A549 (cell line): ENCODE measurements at regions not wholly inside any gene's neighbourhood (a gene's known extent, or its start where the extent isn't known, plus 50 kb on each side); places are given as distances from the start of the nearest gene placed in this dataset.

Source experiments
- ATAC-seq, 2 experiments: fragments of 200-7000 bp in 1 of 2; fragments of >200 bp in 1 of 2; cut with Nextera tagmentation in 1 of 2; cut with Tn5 transposase in 1 of 2; 3 replicates each; pipeline versions ENCODE4 v1.8.0 to v1.9.1; 2018 to 2020; ENCODE audit warnings: mild to moderate bottlenecking in 1 of 2, moderate library complexity in 1 of 2
- CTCF ChIA-PET: fragments of 300-600 bp; sonication (Branson Sonifier 250); formaldehyde crosslinking; extraction: SDS; loops from one replicate; lab custom pipeline; 2021; ENCODE audit warnings: antibody characterized with exemption, inconsistent platforms; lab: Yijun Ruan, JAX
- POLR2A ChIA-PET: fragments of 350-600 bp; formaldehyde crosslinking; extraction: SDS; loops from one replicate; lab custom pipeline; 2021; ENCODE audit warnings: antibody characterized with exemption, inconsistent platforms; lab: Yijun Ruan, JAX
- DNase-seq, 2 experiments: peaks; one replicate each; pipeline versions ENCODE4 v3.0.0 to v3.0.0-alpha.2; 2011 to 2016; ENCODE audit warnings: low read depth in 1 of 2, low spot score in 1 of 2
- FAIRE-seq: peaks from 2 replicates; lab custom pipeline; 2011; peaks lifted over from hg19 to GRCh38; lab: Jason Lieb, UNC
- H3K27ac ChIP-seq, 2 experiments: fragments of >200 bp; sonication (Bioruptor Twin); formaldehyde crosslinking; 3 replicates each; pipeline ENCODE4 v1.5.1; 2016 to 2017
- H3K4me1 ChIP-seq: fragments of >200 bp; sonication (Bioruptor Twin); formaldehyde crosslinking; 3 replicates; pipeline ENCODE4 v1.6.1; 2016
- H3K4me2 ChIP-seq: fragments of >200 bp; sonication (Bioruptor Twin); formaldehyde crosslinking; 3 replicates; pipeline ENCODE4 v1.6.1; 2016
- H3K4me3 ChIP-seq: fragments of >200 bp; sonication (Bioruptor Twin); formaldehyde crosslinking; 3 replicates; pipeline ENCODE4 v1.5.1; 2016
- H3K9me3 ChIP-seq: fragments of >200 bp; sonication (Bioruptor Twin); formaldehyde crosslinking; 3 replicates; pipeline ENCODE4 v1.6.1; 2016
- CEBPB ChIP-seq, 2 experiments: fragments of >200 bp in 1 of 2; sonication (Bioruptor Twin) in 1 of 2; formaldehyde crosslinking in 1 of 2; IDR thresholded peaks; 2 replicates each; pipeline ENCODE4 v1.6.1; 2012 to 2016
- CHD2 ChIP-seq: fragments of 150-350 bp; IDR thresholded peaks from 2 replicates; pipeline ENCODE4 v1.6.1; 2014; ENCODE audit warnings: low read length; ENCODE audit not compliant: partially characterized antibody
- CHD4 ChIP-seq: fragments of 200-600 bp; sonication (generic); IDR thresholded peaks from 2 replicates; pipeline ENCODE4 v1.6.1; 2016; ENCODE audit warnings: antibody characterized with exemption, mild to moderate bottlenecking, borderline replicate concordance
- E2F6 ChIP-seq: IDR thresholded peaks from 2 replicates; pipeline ENCODE4 v1.6.1; 2012; ENCODE audit warnings: low read depth, borderline replicate concordance
- EHF ChIP-seq: fragments of 250-450 bp; sonication (Bioruptor Pico); IDR thresholded peaks from 2 replicates; pipeline ENCODE4 v1.5.0; 2020; ENCODE audit warnings: mild to moderate bottlenecking
- EHMT2 ChIP-seq: fragments of 200-600 bp; sonication (generic); IDR thresholded peaks from 2 replicates; pipeline ENCODE4 v1.6.1; 2016; ENCODE audit warnings: antibody characterized with exemption, low read depth, mild to moderate bottlenecking, moderate library complexity
- EP300 ChIP-seq, 2 experiments: fragments of >200 bp; sonication (Bioruptor Twin); formaldehyde crosslinking; IDR thresholded peaks; 2 replicates in 1 of 2; 3 replicates in 1 of 2; pipeline ENCODE4 v1.6.1; 2016 to 2017
- FOXS1 ChIP-seq: fragments of 250-450 bp; sonication (Bioruptor Pico); IDR thresholded peaks from 2 replicates; pipeline ENCODE4 v1.5.0; 2020; ENCODE audit warnings: mild to moderate bottlenecking, moderate library complexity
- HDAC2 ChIP-seq: fragments of 200-600 bp; sonication (generic); IDR thresholded peaks from 2 replicates; pipeline ENCODE4 v1.6.1; 2016
- HMGXB4 ChIP-seq: fragments of 250-450 bp; sonication (Bioruptor Pico); IDR thresholded peaks from 2 replicates; pipeline ENCODE4 v1.5.0; 2021; ENCODE audit warnings: mild to moderate bottlenecking, moderate library complexity, borderline replicate concordance
- HOXB5 ChIP-seq: fragments of 250-450 bp; sonication (Bioruptor Pico); IDR thresholded peaks from 2 replicates; pipeline ENCODE4 v1.5.0; 2020; ENCODE audit warnings: mild to moderate bottlenecking, moderate library complexity
- JUN ChIP-seq, 2 experiments: fragments of >200 bp; sonication (Bioruptor Twin); formaldehyde crosslinking; IDR thresholded peaks; 2 replicates in 1 of 2; 3 replicates in 1 of 2; pipeline ENCODE4 v1.6.1; 2016 to 2017
- KDM1A ChIP-seq: fragments of 200-600 bp; sonication (generic); IDR thresholded peaks from 2 replicates; pipeline ENCODE4 v1.6.1; 2016; ENCODE audit warnings: low read depth, mild to moderate bottlenecking
- MAZ ChIP-seq: fragments of 150-350 bp; IDR thresholded peaks from 2 replicates; pipeline ENCODE4 v1.6.1; 2014; ENCODE audit warnings: antibody characterized with exemption, low read depth, low read length, borderline replicate concordance
- MYC ChIP-seq: IDR thresholded peaks from 2 replicates; pipeline ENCODE4 v1.6.1; 2012; ENCODE audit warnings: mild to moderate bottlenecking, inconsistent platforms, low read length, improper control_type of control experiment, borderline replicate concordance
- NFE2L2 ChIP-seq: fragments of 150-350 bp; conservative IDR thresholded peaks from 2 replicates; pipeline ENCODE4 v1.6.1; 2014; ENCODE audit warnings: low read length
- NPAS2 ChIP-seq: fragments of 250-450 bp; sonication (Bioruptor Pico); IDR thresholded peaks from 2 replicates; pipeline ENCODE4 v1.8.0; 2022; ENCODE audit warnings: mild to moderate bottlenecking, moderate library complexity, borderline replicate concordance
- NR3C1 ChIP-seq: fragments of >200 bp; sonication (Bioruptor Twin); formaldehyde crosslinking; IDR thresholded peaks from 3 replicates; pipeline ENCODE4 v1.6.1; 2017
- PHF8 ChIP-seq: fragments of 200-600 bp; sonication (generic); IDR thresholded peaks from 2 replicates; pipeline ENCODE4 v1.6.1; 2016; ENCODE audit warnings: low read depth, mild to moderate bottlenecking, antibody characterized with exemption, moderate library complexity, borderline replicate concordance
- POLR2AphosphoS2 ChIP-seq: conservative IDR thresholded peaks from 2 replicates; pipeline ENCODE4 v1.6.1; 2012; ENCODE audit warnings: low read length, improper control_type of control experiment, inconsistent platforms
- RNF2 ChIP-seq: fragments of 200-600 bp; sonication (generic); IDR thresholded peaks from 2 replicates; pipeline ENCODE4 v1.6.1; 2016; ENCODE audit warnings: low read depth, mild to moderate bottlenecking, antibody characterized with exemption, moderate library complexity, borderline replicate concordance
- SMC3 ChIP-seq: fragments of >200 bp; sonication (Bioruptor Twin); formaldehyde crosslinking; IDR thresholded peaks from 3 replicates; pipeline ENCODE4 v1.6.1; 2018; ENCODE audit warnings: inconsistent platforms
- SREBF2 ChIP-seq: fragments of 450-650 bp; IDR thresholded peaks from 2 replicates; pipeline ENCODE4 v1.6.1; 2014; ENCODE audit warnings: mild to moderate bottlenecking, moderate library complexity
- TP53 ChIP-seq: fragments of 250-450 bp; sonication (Bioruptor Pico); IDR thresholded peaks from 2 replicates; pipeline ENCODE4 v1.5.0; 2021; ENCODE audit warnings: mild to moderate bottlenecking, moderate library complexity
- ZC3H11A ChIP-seq: fragments of 450-650 bp; IDR thresholded peaks from 2 replicates; pipeline ENCODE4 v1.6.1; 2014; ENCODE audit warnings: antibody characterized with exemption, mild to moderate bottlenecking
- ZSCAN20 ChIP-seq: fragments of 250-450 bp; sonication (Bioruptor Pico); IDR thresholded peaks from 2 replicates; pipeline ENCODE4 v1.8.0; 2022; ENCODE audit warnings: mild to moderate bottlenecking, moderate library complexity
- WGBS: methylation state at CpG from one replicate; pipeline ENCODE4 v1.1.6; 2017; ENCODE audit errors: missing lambda C conversion rate; 5-methylcytosine and 5-hydroxymethylcytosine counted together
- TF ChIP-seq, protein P1 (sequence below): IDR thresholded peaks from 2 replicates; pipeline ENCODE4 v1.6.1; 2012
- TF ChIP-seq, protein P2 (sequence below): fragments of 450-650 bp; IDR thresholded peaks from 2 replicates; pipeline ENCODE4 v1.6.1; 2014; ENCODE audit warnings: antibody characterized with exemption
- TF ChIP-seq, protein P3 (sequence below): fragments of >200 bp; sonication (Bioruptor Twin); formaldehyde crosslinking; IDR thresholded peaks from 3 replicates; pipeline ENCODE4 v1.5.1; 2016

GRCh38 chr4:180634306-180634705 lies 1608.9 kb upstream of the TENM3 start:
- no peak for FAIRE-seq
- Histone ChIP-seq H3K4me1 (no peaks in the 10 kb centered on the region), H3K4me3 (no peak overlapping the region), H3K9me3 (no peaks in the 10 kb centered on the region)
- DNase-seq: no peak
- POLR2A ChIA-PET: no interaction called here
- TF ChIP-seq ZSCAN20 (CRISPR knock-in tag) (no peak), E2F6 (no peak), EP300 (IDR thresholded peaks at IDR 0.05) (no peak), MAZ (no peak), EHF (no peak), ZC3H11A (no peak), NR3C1 (no peak), CEBPB (IDR thresholded peaks at IDR 0.05) (no peak), HMGXB4 (CRISPR knock-in tag) (no peak)
- TF ChIP-seq, protein P1, sequence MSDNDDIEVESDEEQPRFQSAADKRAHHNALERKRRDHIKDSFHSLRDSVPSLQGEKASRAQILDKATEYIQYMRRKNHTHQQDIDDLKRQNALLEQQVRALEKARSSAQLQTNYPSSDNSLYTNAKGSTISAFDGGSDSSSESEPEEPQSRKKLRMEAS: no peak
- TF ChIP-seq, all 56 proteins: peak for 0
- Histone ChIP-seq H3K4me2 (no peak overlapping the region), H3K27ac (no peak overlapping the region)
- ATAC-seq: no peak
- 0% methylated on average over 1 of the region's 1 CpG for WGBS
- CTCF ChIA-PET: no interaction called here

DNA sequence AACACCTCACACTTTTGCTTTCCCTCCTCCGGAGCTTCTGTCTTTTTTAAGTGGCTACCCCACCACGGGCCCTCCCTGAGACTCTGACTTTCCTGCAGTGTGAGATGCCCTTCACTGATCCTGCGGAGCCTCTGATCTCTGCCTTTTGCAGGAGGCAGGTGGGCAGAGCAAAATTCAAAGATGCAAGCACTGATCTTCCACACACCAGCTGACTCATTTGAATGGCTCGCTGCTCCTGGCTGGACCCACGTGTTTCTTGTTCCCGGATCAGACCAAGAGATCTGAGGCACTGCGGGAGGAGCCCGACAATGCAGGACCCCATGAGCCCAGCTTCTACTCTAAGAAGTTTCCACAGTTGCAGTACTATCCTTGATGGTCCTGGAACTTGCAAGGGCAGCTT lies 1607.9 kb upstream of the TENM3 start:
- H3K4me1 ChIP-seq: no peaks in the 10 kb centered on the region
- no peak overlapping the region for H3K27ac ChIP-seq
- POLR2A ChIA-PET: no interaction called here
- WGBS: 0% methylated on average over 2 of the region's 8 CpGs
- H3K9me3 ChIP-seq: no peaks in the 10 kb centered on the region
- FAIRE-seq: no peak
- no peak for DNase-seq
- H3K4me2 ChIP-seq: no peak overlapping the region
- TF ChIP-seq CHD4 (no peak), SMC3 (no peak), HDAC2 (no peak), PHF8 (no peak), NFE2L2 (no peak), RNF2 (no peak), FOXS1 (CRISPR knock-in tag) (no peak), JUN (IDR thresholded peaks at IDR 0.05) (no peak), HOXB5 (CRISPR knock-in tag) (no peak), TP53 (CRISPR knock-in tag) (no peak)
- TF ChIP-seq, protein P2, sequence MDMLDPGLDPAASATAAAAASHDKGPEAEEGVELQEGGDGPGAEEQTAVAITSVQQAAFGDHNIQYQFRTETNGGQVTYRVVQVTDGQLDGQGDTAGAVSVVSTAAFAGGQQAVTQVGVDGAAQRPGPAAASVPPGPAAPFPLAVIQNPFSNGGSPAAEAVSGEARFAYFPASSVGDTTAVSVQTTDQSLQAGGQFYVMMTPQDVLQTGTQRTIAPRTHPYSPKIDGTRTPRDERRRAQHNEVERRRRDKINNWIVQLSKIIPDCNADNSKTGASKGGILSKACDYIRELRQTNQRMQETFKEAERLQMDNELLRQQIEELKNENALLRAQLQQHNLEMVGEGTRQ: no peak
- TF ChIP-seq, all 56 proteins: peak for 0
- CTCF ChIA-PET: no interaction called here
- no peak for ATAC-seq
- H3K4me3 ChIP-seq: no peak overlapping the region

GRCh38 chr4:180636696-180637404 lies 1606.4 kb upstream of the TENM3 start:
- H3K4me1 ChIP-seq: no peaks in the 10 kb centered on the region
- FAIRE-seq: no peak
- ATAC-seq: no peak
- no peak overlapping the region for H3K27ac ChIP-seq
- no peak overlapping the region for H3K4me2 ChIP-seq
- H3K4me3 ChIP-seq: no peak overlapping the region
- no peak for DNase-seq
- no peak for TF ChIP-seq MAZ
- TF ChIP-seq NPAS2 (CRISPR knock-in tag): no peak
- no peak for TF ChIP-seq POLR2AphosphoS2
- TF ChIP-seq KDM1A: no peak
- no peak for TF ChIP-seq MYC
- TF ChIP-seq, protein P1: no peak
- TF ChIP-seq HDAC2: no peak
- no peak for TF ChIP-seq HOXB5 (CRISPR knock-in tag)
- no peak for TF ChIP-seq ZC3H11A
- TF ChIP-seq, protein P3, sequence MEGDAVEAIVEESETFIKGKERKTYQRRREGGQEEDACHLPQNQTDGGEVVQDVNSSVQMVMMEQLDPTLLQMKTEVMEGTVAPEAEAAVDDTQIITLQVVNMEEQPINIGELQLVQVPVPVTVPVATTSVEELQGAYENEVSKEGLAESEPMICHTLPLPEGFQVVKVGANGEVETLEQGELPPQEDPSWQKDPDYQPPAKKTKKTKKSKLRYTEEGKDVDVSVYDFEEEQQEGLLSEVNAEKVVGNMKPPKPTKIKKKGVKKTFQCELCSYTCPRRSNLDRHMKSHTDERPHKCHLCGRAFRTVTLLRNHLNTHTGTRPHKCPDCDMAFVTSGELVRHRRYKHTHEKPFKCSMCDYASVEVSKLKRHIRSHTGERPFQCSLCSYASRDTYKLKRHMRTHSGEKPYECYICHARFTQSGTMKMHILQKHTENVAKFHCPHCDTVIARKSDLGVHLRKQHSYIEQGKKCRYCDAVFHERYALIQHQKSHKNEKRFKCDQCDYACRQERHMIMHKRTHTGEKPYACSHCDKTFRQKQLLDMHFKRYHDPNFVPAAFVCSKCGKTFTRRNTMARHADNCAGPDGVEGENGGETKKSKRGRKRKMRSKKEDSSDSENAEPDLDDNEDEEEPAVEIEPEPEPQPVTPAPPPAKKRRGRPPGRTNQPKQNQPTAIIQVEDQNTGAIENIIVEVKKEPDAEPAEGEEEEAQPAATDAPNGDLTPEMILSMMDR: no peak
- no peak for TF ChIP-seq SREBF2
- no peak for TF ChIP-seq CEBPB (IDR thresholded peaks at IDR 0.05)
- no peak for TF ChIP-seq EHMT2
- TF ChIP-seq CHD2: no peak
- ChIA-PET POLR2A (no interaction called here), CTCF (no interaction called here)
- H3K9me3 ChIP-seq: no peaks in the 10 kb centered on the region
- WGBS: 66% methylated on average over 4 of the region's 4 CpGs
